T1000 (cell line): ENCODE measurements at regions not wholly inside any gene's neighbourhood (a gene's known extent, or its start where the extent isn't known, plus 50 kb on each side); places are given as distances from the start of the nearest gene placed in this dataset.

Experiments
- DNase-seq: peaks from one replicate; lab custom pipeline; 2025; ENCODE audit warnings: mixed read lengths; lab: John Stamatoyannopoulos, UW

DNA sequence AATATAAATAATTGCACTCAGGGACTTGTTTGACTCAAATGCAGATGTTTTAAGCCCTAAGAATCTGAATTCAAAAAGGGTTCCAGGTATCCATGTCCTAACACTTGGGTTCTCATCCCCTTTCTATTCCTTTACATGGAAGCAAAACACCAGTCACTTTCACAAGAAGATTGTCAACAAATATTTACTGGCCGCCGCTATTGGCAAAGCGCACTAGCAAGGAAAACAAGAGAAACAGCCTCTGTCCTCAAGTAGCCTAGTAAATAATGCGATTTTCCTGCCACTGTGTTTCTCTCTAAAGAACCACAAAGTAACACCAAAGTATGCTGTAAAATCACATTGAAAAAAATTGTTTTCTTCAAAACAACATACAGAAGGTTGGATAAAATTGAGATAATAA, 66.7 kb upstream of the EZH2 start:
- no peak for DNase-seq

DNA sequence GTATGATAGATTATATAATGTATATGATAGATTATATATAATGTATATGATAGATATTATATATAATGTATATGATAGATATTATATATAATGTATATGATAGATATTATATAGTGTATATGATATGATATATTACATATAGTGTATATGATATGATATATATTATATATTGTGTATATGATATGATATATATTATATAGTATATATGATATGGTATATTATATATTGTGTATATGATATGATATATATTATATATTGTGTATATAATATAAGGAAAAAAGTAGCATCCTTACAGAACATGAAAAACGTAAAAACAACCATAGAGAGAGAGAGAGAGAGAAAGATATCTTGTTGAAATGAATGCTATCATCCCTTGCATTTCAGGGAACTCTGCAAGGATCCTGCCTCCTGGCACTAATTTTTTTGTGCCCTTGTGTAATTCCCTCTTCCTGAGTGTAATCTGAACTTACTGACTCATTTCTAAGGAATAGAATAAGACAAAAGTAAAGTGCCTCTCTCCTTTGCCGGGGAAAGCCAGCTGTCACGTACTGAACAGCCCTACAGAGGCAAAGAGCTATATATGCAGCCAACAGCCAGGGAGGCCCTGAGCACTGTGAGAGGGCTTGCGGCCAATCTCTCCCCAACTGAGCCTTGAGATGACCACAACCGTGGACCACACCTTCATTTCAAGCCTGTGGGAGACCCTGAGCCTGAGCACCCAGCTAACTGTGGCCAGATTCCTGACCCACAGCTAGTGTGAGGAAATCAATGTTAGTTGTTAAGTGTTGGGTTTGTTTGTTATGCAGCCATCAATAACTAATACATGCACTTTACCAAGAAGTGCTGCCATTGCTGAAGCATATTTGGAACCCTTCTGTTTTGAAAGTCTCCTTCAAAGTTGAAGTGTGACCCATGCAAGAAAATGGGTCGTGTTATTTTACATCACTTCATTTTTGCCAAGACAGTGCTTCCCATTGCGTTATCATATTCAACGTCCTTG, 61.1 kb upstream of the EZH2 start:
- DNase-seq = no peak

DNA sequence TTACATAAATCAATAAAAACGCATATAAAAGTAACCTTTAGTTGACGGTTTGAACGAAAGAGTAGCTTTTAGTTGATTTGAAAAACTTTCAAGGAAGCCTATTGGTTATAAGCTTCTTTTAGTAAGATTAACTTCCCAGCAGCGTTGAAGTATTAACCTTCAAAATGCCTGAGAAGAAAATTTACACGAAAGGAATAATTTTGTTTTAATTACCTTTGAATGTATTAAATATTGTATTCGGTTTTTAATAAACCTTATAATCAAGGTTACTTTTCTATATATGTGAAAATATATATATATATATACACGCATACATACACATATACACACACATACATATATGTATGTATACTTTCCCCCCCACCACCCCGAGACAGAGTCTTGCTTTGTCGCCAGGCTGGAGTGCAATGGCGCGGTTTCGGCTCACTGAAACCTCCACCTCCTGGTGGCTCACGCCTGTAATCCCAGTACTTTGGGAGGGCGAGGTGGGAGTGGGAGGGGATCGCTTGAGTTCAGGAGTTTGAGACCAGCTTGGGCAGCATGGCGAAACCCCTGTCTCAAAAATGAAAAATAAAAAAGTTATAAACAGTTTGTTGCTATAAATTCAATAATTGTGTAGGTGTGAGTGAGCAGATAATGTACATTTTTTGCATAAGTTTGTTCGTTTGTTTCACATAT, 57.6 kb upstream of the EZH2 start:
- no peak for DNase-seq

DNA sequence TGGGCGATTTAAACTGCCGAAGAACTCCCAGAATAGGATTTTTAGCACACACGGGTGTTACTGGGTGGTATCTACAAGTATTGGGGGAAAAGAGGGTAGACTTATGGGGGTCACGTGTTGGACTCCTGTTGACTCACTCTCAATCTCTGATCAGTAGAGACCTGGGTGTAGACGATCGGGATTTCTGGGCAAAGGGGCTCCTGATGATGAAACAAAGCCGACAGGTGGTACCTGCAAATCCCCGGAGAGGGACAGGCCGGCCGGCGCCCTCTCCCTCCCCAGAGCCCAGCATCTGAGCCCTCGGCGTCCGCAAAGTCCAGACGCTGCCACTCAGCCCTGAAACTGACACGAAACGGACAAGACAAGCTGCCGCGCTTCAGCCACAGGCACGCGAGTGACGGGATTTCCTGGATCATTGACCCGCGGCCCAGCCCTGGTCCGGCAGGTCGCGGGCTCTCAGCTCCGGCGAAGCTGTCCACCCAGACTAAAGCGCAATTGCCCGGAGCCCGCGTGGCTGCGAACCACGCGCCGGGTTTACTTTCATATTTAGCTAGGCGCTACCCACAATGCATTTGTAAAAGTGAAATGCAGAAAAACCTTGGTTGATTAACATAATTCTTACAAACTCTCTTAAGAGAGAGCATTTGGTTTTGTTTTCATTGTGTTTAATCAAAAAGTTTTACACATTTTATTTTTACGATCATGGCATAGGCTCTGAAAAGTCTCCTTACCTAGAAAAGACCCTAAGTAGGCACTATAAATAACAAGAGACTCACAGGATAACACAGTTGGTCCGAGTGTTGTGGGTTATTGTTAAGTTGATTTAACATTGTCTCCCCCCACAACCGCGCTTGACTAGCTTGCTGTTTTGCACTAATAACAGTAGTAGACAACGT, 56.9 kb upstream of the EZH2 start:
- peak; percentile 28 for DNase-seq

DNA sequence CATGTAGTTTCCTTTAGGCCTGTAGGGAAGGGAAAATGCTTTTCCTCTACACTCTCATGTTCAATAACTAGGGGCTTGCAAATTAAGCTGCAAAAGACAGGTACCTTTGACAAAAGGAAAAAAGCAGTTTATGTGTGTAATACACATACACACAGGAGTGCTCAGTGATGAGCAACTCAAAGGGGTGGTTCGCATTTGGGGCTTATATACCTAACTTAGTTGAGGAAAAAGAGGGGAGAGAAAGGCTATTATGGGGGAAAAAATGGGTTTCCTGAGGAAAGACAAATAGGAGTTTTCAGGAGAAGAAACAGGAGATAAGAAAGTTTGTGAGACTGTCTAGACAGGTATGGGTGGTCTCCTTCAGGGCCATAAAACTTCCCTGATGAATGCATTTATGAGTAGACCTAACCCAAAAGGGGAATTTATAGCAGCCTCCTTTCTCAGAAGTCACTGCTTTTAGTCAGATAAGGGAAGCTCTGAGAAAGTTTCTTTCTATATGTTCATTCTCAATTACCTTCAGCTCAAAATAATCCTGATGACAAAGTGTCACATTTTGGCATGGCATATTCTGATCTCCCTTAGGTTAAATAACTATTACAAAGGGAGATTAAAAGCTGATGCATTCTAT, 55.2 kb upstream of the EZH2 start:
- no peak for DNase-seq

DNA sequence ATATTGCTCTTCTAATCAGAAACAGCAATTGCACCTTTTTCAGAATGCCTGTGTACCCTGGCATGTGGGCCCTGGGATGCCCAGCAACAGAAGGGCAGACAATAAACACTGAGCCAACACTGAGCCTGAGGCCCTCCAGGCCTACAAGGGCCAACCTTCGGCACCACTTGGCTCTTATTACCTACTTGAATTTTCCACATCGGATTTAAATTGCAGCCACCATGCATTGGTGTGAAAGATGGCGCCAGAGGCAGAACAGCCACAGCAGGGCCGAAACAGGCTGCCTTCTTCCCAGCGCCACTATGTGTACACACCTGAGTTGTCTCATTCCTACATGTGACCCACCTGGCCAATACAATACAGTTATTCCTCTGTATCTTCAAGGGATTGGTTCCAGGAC, 51.4 kb upstream of the EZH2 start:
- no peak for DNase-seq
